GM12874 (cell line): ENCODE measurements at regions not wholly inside any gene's neighbourhood (a gene's known extent, or its start where the extent isn't known, plus 50 kb on each side); places are given as distances from the start of the nearest gene placed in this dataset.
A peak's percentile ranks its signal among the peaks of the same experiment; 100 is the strongest.

Source experiments
- CTCF ChIP-seq: IDR thresholded peaks from 2 replicates; pipeline ENCODE4 v1.5.1; 2011; ENCODE audit warnings: low read depth, mild to moderate bottlenecking, control low read depth, low read length, moderate library complexity; ENCODE audit not compliant: insufficient read depth

DNA sequence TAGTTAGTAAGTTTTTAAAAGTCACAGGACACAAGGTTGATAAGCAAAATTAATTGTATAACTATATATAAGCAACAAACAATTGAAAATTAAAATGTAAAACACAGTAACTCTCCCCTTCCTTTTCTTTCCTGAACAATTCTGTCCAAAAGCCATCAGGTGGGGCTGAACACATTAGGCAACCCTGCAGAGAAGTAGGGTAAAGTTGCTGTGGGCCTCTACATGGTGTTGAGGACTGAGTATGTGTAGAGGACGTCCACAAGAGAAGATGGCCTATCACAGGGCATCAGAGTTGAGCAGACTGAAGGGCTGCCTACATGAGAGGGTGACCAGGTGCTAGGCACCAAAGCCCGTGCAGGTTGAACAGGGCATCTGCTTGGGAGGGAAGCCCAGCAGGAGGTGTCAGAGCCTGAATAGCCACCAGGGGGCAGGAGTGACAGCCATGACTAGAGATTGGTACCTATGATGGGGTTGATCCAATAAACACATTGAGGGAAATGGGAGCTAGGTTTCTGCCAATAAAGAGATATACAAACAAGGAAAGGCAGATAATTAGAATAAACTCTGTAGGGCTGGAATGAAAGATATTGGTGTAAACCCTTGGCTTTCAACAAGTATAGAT lies 415.1 kb downstream of the NPIPA8 start:
- peak; percentile 70 for TF ChIP-seq CTCF

DNA sequence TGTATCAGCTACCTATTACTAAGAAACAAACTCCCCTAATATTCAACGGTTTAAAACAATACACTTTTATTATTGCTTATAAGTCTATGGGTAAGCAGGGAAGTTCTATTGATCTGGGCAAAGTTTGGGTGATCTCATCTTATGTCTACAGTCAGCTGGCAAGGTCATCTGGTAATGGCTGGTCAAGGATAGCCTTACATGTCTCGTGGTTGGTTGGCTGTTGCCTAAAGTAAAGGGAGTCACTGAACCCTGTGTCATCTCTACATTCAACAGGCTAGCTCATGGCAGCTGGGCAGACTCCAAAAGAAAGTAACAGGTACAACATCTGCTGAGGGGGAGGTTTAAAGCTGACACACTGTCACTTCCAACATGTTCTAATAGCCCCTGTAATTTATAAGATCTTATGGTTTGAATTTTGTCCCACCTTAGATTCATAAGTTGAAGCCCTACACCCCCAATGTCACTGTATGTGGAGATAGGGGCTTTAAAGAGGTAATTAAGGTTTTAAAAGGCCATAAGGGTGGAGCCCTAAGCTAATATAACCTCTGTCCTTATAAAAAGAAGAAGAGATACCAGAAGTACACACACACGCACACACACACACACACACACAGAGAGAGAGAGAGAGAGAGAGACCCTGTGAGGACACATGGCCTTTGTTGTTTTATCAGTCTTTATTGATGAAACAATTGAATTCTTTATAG lies 419.1 kb downstream of the NPIPA8 start:
- no peak for TF ChIP-seq CTCF

DNA sequence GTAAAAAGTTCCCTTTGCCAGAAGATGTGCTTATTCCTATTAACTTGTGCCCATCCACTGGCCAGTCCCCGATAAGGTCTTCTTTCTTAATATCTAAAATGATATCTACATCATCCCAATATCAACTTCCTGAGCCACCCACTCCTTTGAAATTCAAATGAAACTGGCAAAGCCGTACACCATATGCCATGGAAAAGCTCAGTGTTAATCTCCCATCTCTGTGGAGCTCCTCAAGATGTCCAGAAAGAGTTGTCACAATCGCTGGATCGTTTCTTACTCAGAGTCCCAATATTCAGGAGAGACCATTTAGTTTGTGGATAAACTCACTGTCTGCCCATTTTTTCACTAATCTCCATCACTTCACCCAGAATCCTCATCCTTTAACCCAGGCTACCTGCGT lies 420.7 kb downstream of the NPIPA8 start:
- no peak for TF ChIP-seq CTCF

- TF ChIP-seq CTCF: no peak
These were observed 422.4 kb downstream of the NPIPA8 start for GRCh38 chr16:17914168-17914567.

DNA sequence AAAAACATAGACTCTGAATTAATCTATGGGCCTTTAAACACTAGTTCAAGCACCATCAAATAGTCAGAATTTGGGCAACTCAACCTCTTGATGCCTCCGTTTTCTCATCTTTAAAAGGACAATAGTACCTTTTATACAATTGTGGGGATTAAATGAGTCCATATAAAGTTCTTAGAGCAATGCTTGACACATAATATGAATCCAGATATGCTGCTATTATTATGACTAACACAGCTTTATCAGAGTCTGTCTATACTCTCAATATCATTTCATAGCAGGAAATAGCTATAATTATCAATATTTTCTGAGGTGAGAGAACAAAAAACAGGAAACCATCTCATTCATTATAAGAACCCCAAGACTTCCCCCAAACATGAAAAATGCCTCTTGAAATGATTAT lies 430.5 kb upstream of the XYLT1 start:
- TF ChIP-seq CTCF: no peak

DNA sequence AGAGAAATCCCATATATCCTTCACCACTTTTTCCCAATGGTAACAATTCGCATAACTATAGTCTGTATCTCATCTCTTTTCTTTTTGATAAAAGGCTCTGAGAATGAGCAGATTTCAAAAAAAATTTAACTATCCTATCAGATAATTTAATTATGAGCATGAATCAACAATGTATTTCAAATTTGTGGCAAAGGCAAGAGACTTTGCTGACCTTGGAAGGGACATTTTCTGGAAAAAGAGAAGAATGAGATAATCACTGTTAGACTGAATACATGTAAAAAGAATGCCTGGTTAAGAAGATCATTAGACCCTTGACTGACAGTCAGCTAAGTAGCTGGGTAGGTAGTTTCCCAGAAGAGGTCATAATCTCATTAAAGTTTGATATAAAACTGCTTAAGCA lies 428.4 kb upstream of the XYLT1 start:
- TF ChIP-seq CTCF: no peak

GRCh38 chr16:17887963-17888362 lies 417.2 kb upstream of the XYLT1 start:
- no peak for TF ChIP-seq CTCF
